Testis (tissue), 2 donors: ENCODE measurements at regions not wholly inside any gene's neighbourhood (a gene's known extent, or its start where the extent isn't known, plus 50 kb on each side); places are given as distances from the start of the nearest gene placed in this dataset.
"Not testable (repeated sequence)": the region's sequence is repeated elsewhere in the genome, so short reads cannot be mapped to it uniquely, and the experiment has no call there.

ENCODE experiments used
- DNase-seq: peaks from one replicate; pipeline ENCODE4 v3.0.0-alpha.2; 2019
- H3K27ac ChIP-seq, 2 donors: fragments of 200-600 bp; sonication (generic); one replicate each; pipeline ENCODE4 v1.5.1; 2019
- H3K27me3 ChIP-seq: fragments of 200-600 bp; sonication (generic); one replicate; pipeline ENCODE4 v1.5.1; 2019
- H3K36me3 ChIP-seq: fragments of 200-600 bp; sonication (generic); one replicate; pipeline ENCODE4 v1.5.1; 2017; ENCODE audit warnings: low read depth; ENCODE audit errors: missing control alignments
- H3K4me1 ChIP-seq: fragments of 200-600 bp; sonication (generic); one replicate; pipeline ENCODE4 v1.5.1; 2019
- H3K4me3 ChIP-seq, 2 donors: fragments of 200-600 bp; sonication (generic); one replicate each; pipeline ENCODE4 v1.5.1; 2017 to 2019
- H3K9me3 ChIP-seq: fragments of 200-600 bp; sonication (generic); one replicate; pipeline ENCODE4 v1.5.1; 2017
- POLR2A ChIP-seq: fragments of 450-650 bp; IDR thresholded peaks from one replicate; pipeline ENCODE4 v1.6.1; 2017; ENCODE audit warnings: antibody characterized with exemption, mild to moderate bottlenecking, moderate library complexity
- WGBS, 2 donors: methylation state at CpG; one replicate each; pipeline ENCODE4 v1.1.5; 2018; 5-methylcytosine and 5-hydroxymethylcytosine counted together
- intact Hi-C: fragments of 100-400 bp; cut with DNase I; formaldehyde crosslinking; loops from one replicate; pipeline ENCODE4 v1.15.1; 2023; ENCODE audit warnings: low total_unique reads
- TF ChIP-seq, protein P1 (sequence below), 3 experiments: fragments of 450-650 bp in 2 of 3; fragments of 200-600 bp in 1 of 3; sonication (generic) in 1 of 3; IDR thresholded peaks; one replicate each; pipeline ENCODE4 v1.5.1; 2016 to 2019; ENCODE audit warnings: antibody characterized with exemption in 3 of 3, mild to moderate bottlenecking in 2 of 3, moderate library complexity in 1 of 3

DNA sequence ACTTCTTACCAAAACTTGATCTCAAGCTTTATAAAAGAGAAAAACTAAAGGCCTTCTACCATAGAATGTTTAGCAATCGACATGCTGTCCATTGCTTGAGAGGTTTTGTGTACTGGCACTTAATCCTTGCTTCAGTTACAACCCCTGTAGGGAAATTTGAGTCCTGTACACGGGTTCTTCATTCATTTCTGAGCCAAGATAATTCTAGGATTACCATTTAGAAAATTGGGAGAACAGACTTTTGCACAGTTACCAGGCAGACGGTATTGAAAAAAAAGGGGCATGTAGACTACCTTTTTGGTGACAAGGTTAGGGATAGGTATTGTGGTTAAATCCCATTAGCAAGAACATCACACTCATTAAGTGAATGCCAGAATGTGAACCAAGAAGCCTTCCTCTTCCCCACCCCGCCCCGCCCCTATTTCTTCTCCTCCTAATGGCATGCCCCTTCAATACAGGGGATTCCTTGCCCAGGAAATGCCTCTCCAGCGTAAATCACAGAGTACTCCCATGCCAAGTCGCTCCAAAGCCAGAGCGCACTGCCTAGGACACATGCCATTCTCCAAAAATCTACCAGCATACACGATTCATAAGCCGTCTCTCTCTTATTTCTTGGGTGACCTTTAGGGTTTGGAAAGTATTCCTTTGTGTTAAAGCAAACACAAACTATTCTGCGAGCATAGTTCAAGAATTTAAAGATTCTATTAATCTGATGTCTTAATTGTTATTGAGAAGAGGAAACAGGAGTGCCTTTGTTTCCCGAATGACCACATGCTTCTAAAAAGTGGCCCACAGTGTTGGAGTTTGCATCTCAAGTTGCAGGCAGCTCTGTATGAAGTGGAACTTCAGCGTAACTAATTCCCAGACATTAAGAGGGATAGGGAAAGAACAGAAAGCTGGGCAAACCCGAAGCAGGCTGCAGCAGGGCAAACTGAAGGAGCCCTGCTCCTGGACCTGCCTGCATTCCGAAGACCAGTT is 164.0 kb upstream of the NR2F2 start:
- 62 to 83% methylated on average over 15 of the region's 15 CpGs for WGBS, 2 donors
- H3K36me3 ChIP-seq = no peaks in the 10 kb centered on the region
- no peak overlapping the region for H3K27ac ChIP-seq
- no peaks in the 10 kb centered on the region for H3K4me1 ChIP-seq
- H3K27me3 ChIP-seq = no peaks in the 10 kb centered on the region
- intact Hi-C loops = no loop called here
- no peak overlapping the region for H3K4me3 ChIP-seq
- no peaks in the 10 kb centered on the region for H3K9me3 ChIP-seq
- TF ChIP-seq, protein P1, sequence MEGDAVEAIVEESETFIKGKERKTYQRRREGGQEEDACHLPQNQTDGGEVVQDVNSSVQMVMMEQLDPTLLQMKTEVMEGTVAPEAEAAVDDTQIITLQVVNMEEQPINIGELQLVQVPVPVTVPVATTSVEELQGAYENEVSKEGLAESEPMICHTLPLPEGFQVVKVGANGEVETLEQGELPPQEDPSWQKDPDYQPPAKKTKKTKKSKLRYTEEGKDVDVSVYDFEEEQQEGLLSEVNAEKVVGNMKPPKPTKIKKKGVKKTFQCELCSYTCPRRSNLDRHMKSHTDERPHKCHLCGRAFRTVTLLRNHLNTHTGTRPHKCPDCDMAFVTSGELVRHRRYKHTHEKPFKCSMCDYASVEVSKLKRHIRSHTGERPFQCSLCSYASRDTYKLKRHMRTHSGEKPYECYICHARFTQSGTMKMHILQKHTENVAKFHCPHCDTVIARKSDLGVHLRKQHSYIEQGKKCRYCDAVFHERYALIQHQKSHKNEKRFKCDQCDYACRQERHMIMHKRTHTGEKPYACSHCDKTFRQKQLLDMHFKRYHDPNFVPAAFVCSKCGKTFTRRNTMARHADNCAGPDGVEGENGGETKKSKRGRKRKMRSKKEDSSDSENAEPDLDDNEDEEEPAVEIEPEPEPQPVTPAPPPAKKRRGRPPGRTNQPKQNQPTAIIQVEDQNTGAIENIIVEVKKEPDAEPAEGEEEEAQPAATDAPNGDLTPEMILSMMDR (IDR thresholded peaks at IDR 0.05) = no peak
- TF ChIP-seq POLR2A = no peak
- no peak for DNase-seq

DNA sequence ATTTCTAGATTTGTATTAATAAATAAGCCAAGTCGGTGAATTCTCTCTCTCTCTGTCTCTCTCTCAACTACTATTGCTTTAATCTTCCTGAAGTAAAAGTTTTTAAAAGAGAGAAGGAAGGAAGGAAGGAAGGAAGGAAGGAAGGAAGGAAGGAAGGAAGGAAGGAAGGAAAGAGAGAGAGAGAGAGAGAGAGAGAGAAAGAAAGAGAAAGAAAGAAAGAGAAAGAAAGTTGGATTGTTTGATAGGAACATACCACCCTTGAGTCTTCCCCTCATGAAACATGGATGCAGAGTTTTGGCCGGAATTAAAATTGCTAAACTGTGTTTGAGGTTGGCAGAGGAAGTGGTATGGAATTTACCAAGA is 159.9 kb upstream of the NR2F2 start:
- WGBS, 2 donors = 87 to 89% methylated on average over 2 of the region's 2 CpGs
- H3K27ac ChIP-seq, H3K4me3 ChIP-seq, intact Hi-C loops, H3K27me3 ChIP-seq, H3K9me3 ChIP-seq, H3K36me3 ChIP-seq, H3K4me1 ChIP-seq, DNase-seq: not testable (repeated sequence)

DNA sequence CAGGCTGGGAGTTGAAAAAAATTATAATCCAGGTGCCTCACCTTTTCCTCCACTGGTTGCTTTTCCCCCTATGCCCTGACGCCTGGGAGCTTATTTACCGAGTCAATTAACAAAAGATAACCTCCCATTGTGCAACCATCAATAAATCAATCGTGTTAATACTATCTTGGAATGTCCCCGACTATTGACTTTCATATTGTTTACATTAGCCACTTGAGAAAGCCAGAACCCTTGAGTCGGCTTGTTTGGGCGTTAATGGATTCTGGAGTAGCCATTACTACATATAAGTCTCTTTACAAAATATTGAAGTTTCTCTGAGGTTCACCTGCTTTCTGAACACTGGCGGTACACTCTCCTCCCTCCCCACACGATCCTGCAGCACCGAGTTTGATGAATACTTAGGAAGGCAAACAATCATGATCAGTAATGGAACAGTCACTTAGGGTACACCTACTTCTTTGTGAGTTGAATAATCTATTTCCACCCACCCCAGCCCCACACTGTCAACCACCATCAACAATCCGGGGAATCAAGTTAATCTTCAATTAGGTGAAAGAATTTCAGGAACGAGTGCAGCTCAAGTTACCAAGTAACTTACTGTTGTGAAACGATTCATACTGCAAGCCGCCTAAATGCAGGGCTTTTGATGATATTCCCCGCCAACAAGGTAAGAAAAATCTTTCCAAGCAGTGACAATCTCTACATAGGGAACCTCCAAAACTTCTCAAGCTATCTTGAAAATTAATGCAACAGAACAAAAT is 159.3 kb upstream of the NR2F2 start:
- TF ChIP-seq, protein P1 (IDR thresholded peaks at IDR 0.05) = no peak
- TF ChIP-seq POLR2A = no peak
- Histone ChIP-seq H3K27ac (no peak overlapping the region), H3K36me3 (no peaks in the 10 kb centered on the region), H3K27me3 (no peaks in the 10 kb centered on the region), H3K4me3 (no peak overlapping the region), H3K4me1 (no peaks in the 10 kb centered on the region), H3K9me3 (no peaks in the 10 kb centered on the region)
- no peak for DNase-seq
- intact Hi-C loops = no loop called here
- 61 to 62% methylated on average over 14 of the region's 14 CpGs for WGBS, 2 donors

DNA sequence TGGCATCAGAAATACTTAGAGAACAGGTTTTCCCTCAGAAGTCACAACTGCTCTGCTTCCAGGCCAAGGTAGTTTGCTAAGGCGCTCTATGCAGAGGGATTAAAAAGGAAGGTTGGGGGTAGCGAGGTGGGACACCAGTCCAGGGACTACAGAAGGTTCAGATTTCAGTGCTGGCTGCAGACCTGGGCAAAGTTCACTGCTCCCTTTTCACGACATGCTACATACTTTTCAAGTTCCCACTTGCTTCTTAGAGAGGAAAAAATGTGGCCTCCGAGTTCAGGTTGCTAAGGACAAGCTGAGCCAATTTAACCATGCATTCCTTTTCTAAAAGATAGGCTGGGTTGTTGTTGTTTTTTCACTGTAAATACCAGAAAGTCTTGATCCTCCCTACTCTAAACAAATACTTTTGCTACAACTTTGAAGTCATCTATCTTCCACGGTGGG is 158.6 kb upstream of the NR2F2 start:
- 36 to 37% methylated on average over 5 of the region's 5 CpGs for WGBS, 2 donors
- Histone ChIP-seq H3K4me3 (no peak overlapping the region), H3K4me1 (no peaks in the 10 kb centered on the region), H3K27me3 (no peaks in the 10 kb centered on the region), H3K9me3 (no peaks in the 10 kb centered on the region), H3K36me3 (no peaks in the 10 kb centered on the region), H3K27ac (no peak overlapping the region)
- no peak for DNase-seq
- intact Hi-C loops = no loop called here
- no peak for TF ChIP-seq POLR2A
- TF ChIP-seq, protein P1 (IDR thresholded peaks at IDR 0.05) = no peak

DNA sequence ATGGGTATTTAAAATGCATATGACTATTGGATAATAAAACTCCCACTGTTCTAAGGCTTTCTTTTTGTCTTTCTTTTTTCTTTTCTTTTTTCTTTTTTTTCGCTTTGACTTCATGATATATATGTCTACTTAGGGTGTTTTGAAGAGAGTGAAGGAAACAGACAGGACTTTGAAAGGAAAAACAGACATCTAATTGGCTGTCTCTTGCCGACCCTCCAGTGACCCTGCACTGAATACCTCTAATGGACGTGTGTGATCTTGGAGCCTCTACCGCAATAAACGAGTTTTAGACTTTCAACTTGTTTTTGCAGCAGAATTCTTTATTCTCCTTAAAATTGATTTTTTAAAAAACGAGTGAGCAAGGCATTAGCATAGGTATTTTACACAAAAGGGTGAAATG is 158.1 kb upstream of the NR2F2 start:
- Histone ChIP-seq H3K36me3 (no peaks in the 10 kb centered on the region), H3K9me3 (no peaks in the 10 kb centered on the region), H3K27me3 (no peaks in the 10 kb centered on the region), H3K27ac (no peak overlapping the region), H3K4me3 (no peak overlapping the region), H3K4me1 (no peaks in the 10 kb centered on the region)
- intact Hi-C loops = no loop called here
- no peak for DNase-seq
- WGBS, 2 donors = 54 to 63% methylated on average over 6 of the region's 6 CpGs
- TF ChIP-seq POLR2A = no peak
- TF ChIP-seq, protein P1 (IDR thresholded peaks at IDR 0.05) = no peak
